T-cell (primary cell): ENCODE measurements at regions not wholly inside any gene's neighbourhood (a gene's known extent, or its start where the extent isn't known, plus 50 kb on each side); places are given as distances from the start of the nearest gene placed in this dataset.
A peak's percentile ranks its signal among the peaks of the same experiment; 100 is the strongest.

Source experiments
- ATAC-seq, 4 experiments: fragments of 200-7000 bp in 3 of 4; fragments of 150-1000 bp in 1 of 4; cut with Tn5 transposase; replicated peaks in 1 of 4; 1 replicate in 3 of 4; 2 replicates in 1 of 4; pipeline ENCODE4 v1.10.0; 2021; ENCODE audit warnings: moderate library complexity in 3 of 4, mild to moderate bottlenecking in 2 of 4, moderate number of reproducible peaks in 1 of 4
- CTCF ChIA-PET, 2 donors: fragments of 300-600 bp; sonication (Branson Sonifier 250); formaldehyde crosslinking; loops; one replicate each; lab custom pipeline; 2022; ENCODE audit warnings: antibody characterized with exemption in 2 of 2; lab: Charles Lee
- POLR2A ChIA-PET, 2 donors: fragments of 300-600 bp; sonication (Branson Sonifier 250); formaldehyde crosslinking; loops; one replicate each; lab custom pipeline; 2022; ENCODE audit warnings: antibody characterized with exemption in 2 of 2; lab: Charles Lee
- DNase-seq, 35 experiments: peaks; one replicate each; pipeline versions ENCODE4 v3.0.0 to v3.0.0-alpha.2; 2013 to 2023
- H3K27ac ChIP-seq: one replicate; pipeline ENCODE4 v1.5.1; 2013; ENCODE audit warnings: low read length
- H3K27me3 ChIP-seq, 2 experiments: replicated peaks in 1 of 2; 1 replicate in 1 of 2; 2 replicates in 1 of 2; pipeline versions ENCODE4 v1.6.1 to v1.7.0; 2013; ENCODE audit warnings: low read length in 1 of 2, mixed read lengths in 1 of 2; ENCODE audit not compliant: control insufficient read depth in 2 of 2, insufficient read depth in 2 of 2; ENCODE audit errors: extremely low read depth in 1 of 2
- H3K36me3 ChIP-seq, 2 donors: 1 replicate in 1 of 2; 2 replicates in 1 of 2; pipeline versions ENCODE4 v1.6.1 to v1.7.0; 2013; ENCODE audit warnings: low read length in 1 of 2; ENCODE audit not compliant: control insufficient read depth in 2 of 2, insufficient read depth in 1 of 2; ENCODE audit errors: extremely low read depth in 1 of 2
- H3K4me1 ChIP-seq, 2 experiments: 1 replicate in 1 of 2; 2 replicates in 1 of 2; pipeline versions ENCODE4 v1.6.1 to v1.7.0; 2013; ENCODE audit warnings: low read length in 2 of 2, mixed read lengths in 1 of 2; ENCODE audit not compliant: insufficient read depth in 2 of 2, control insufficient read depth in 1 of 2; ENCODE audit errors: extremely low read depth in 1 of 2
- H3K4me3 ChIP-seq, 2 donors: 1 replicate in 1 of 2; 2 replicates in 1 of 2; pipeline versions ENCODE4 v1.5.1 to v1.7.0; 2013; ENCODE audit warnings: mild to moderate bottlenecking in 2 of 2, low read length in 1 of 2, moderate library complexity in 1 of 2; ENCODE audit not compliant: control insufficient read depth in 1 of 2; ENCODE audit errors: extremely low read depth in 1 of 2
- H3K9me3 ChIP-seq: 2 replicates; pipeline ENCODE4 v1.7.0; 2013
- H3K27ac Mint-ChIP-seq, 2 donors: one replicate each; pipeline ENCODE4 v1.8.0; 2020 to 2021; ENCODE audit warnings: mild to moderate bottlenecking in 2 of 2, mixed read lengths in 2 of 2
- H3K27me3 Mint-ChIP-seq, 2 donors: one replicate each; pipeline ENCODE4 v1.8.0; 2021 to 2022; ENCODE audit warnings: mixed read lengths in 2 of 2
- H3K36me3 Mint-ChIP-seq: one replicate; pipeline ENCODE4 v1.8.0; 2021; ENCODE audit warnings: mixed read lengths
- H3K4me1 Mint-ChIP-seq, 3 donors: one replicate each; pipeline ENCODE4 v1.8.0; 2020 to 2022; ENCODE audit warnings: mixed read lengths in 3 of 3, mild to moderate bottlenecking in 1 of 3
- H3K4me3 Mint-ChIP-seq, 3 donors: one replicate each; pipeline ENCODE4 v1.8.0; 2020 to 2022; ENCODE audit warnings: mild to moderate bottlenecking in 3 of 3, mixed read lengths in 3 of 3, moderate library complexity in 3 of 3
- H3K9me3 Mint-ChIP-seq, 3 donors: one replicate each; pipeline ENCODE4 v1.8.0; 2020 to 2022; ENCODE audit warnings: mixed read lengths in 3 of 3
- whole genome bisulfite sequencing: methylation state at CpG from one replicate; pipeline ENCODE4 v1.1.5; 2013; ENCODE audit warnings: missing lambda C conversion rate; ENCODE audit not compliant: insufficient coverage; 5-methylcytosine and 5-hydroxymethylcytosine counted together

- ATAC-seq, result no peak
- peaks cover 4% of the 10 kb centered on the region in 2 donors for H3K27me3 Mint-ChIP-seq
- no peak overlapping the region for H3K4me3 Mint-ChIP-seq
- H3K9me3 Mint-ChIP-seq, result no peaks in the 10 kb centered on the region
- Histone ChIP-seq H3K27me3 (no peaks in the 10 kb centered on the region), H3K4me1 (no peaks in the 10 kb centered on the region), H3K36me3 (no peaks in the 10 kb centered on the region), H3K4me3 (no peak overlapping the region), H3K9me3 (no peaks in the 10 kb centered on the region), H3K27ac (no peak overlapping the region)
- no peaks in the 10 kb centered on the region for H3K36me3 Mint-ChIP-seq
- no peak for DNase-seq
- POLR2A ChIA-PET, result no interaction called here
- WGBS, result no CpG with 5 or more reads among the region's 1 CpG
- CTCF ChIA-PET, result interaction anchor here in 1 of 2 donors (0.9 kb wide), 1 partner anchor 10 kb away, joined by 3 read pairs; no protein-coding TSS in a partner anchor
- H3K4me1 Mint-ChIP-seq, result no peaks in the 10 kb centered on the region
- no peak overlapping the region for H3K27ac Mint-ChIP-seq
Measured at GRCh38 chr3:116767726-116768125, 58.1 kb downstream of the TUSC7 start.

GRCh38 chr3:116770815-116771450 is 61.4 kb downstream of the TUSC7 start:
- no peak overlapping the region for H3K4me3 Mint-ChIP-seq
- POLR2A ChIA-PET, result no interaction called here
- Histone ChIP-seq H3K4me3 (no peak overlapping the region), H3K9me3 (no peaks in the 10 kb centered on the region), H3K27me3 (no peaks in the 10 kb centered on the region), H3K36me3 (no peaks in the 10 kb centered on the region), H3K27ac (no peak overlapping the region), H3K4me1 (no peaks in the 10 kb centered on the region)
- WGBS, result 20% methylated on average over 1 of the region's 7 CpGs
- no peaks in the 10 kb centered on the region for H3K4me1 Mint-ChIP-seq
- CTCF ChIA-PET, result interaction anchor here (0.7 to 1.4 kb wide), 3 partner anchors 11 to 754 kb away, joined by 3 to 5 read pairs (median 3); no protein-coding TSS in a partner anchor
- H3K36me3 Mint-ChIP-seq, result no peaks in the 10 kb centered on the region
- DNase-seq, result peak in 5 of 35 experiments; percentile 0 to 21 (median 2)
- peaks cover 4% of the 10 kb centered on the region in 2 donors for H3K27me3 Mint-ChIP-seq
- no peak overlapping the region for H3K27ac Mint-ChIP-seq
- H3K9me3 Mint-ChIP-seq, result no peaks in the 10 kb centered on the region
- ATAC-seq, result no peak

- ATAC-seq (no peak), DNase-seq (no peak)
- no peaks in the 10 kb centered on the region for H3K9me3 Mint-ChIP-seq
- CTCF ChIA-PET, result no interaction called here
- no peak overlapping the region for H3K4me3 ChIP-seq
- no peaks in the 10 kb centered on the region for H3K36me3 ChIP-seq
- WGBS, result 74% methylated on average over 7 of the region's 10 CpGs
- no peak overlapping the region for H3K27ac Mint-ChIP-seq
- H3K4me1 ChIP-seq, result no peaks in the 10 kb centered on the region
- no peaks in the 10 kb centered on the region for H3K36me3 Mint-ChIP-seq
- no peaks in the 10 kb centered on the region for H3K9me3 ChIP-seq
- no peak overlapping the region for H3K4me3 Mint-ChIP-seq
- H3K27me3 ChIP-seq, result no peaks in the 10 kb centered on the region
- H3K27ac ChIP-seq, result no peak overlapping the region
- H3K4me1 Mint-ChIP-seq, result no peaks in the 10 kb centered on the region
- peaks cover 0 to 3% of the 10 kb centered on the region in 2 donors for H3K27me3 Mint-ChIP-seq
- POLR2A ChIA-PET, result no interaction called here
Measured at GRCh38 chr3:116776880-116777785, 67.6 kb downstream of the TUSC7 start.

- Mint-ChIP-seq H3K9me3 (peaks cover 0 to 7% (median 4%) of the 10 kb centered on the region in 3 donors), H3K36me3 (no peaks in the 10 kb centered on the region), H3K27ac (no peak overlapping the region), H3K4me1 (no peaks in the 10 kb centered on the region), H3K4me3 (no peak overlapping the region), H3K27me3 (no peaks in the 10 kb centered on the region)
- Histone ChIP-seq H3K9me3 (no peaks in the 10 kb centered on the region), H3K36me3 (no peaks in the 10 kb centered on the region), H3K4me1 (no peaks in the 10 kb centered on the region), H3K27ac (no peak overlapping the region), H3K27me3 (no peaks in the 10 kb centered on the region), H3K4me3 (no peak overlapping the region)
- ATAC-seq, result no peak
- no CpG with 5 or more reads among the region's 3 CpGs for WGBS
- POLR2A ChIA-PET, result no interaction called here
- CTCF ChIA-PET, result no interaction called here
- no peak for DNase-seq
Measured at GRCh38 chr3:116785226-116785625, 75.6 kb downstream of the TUSC7 start.

- Mint-ChIP-seq H3K36me3 (no peaks in the 10 kb centered on the region), H3K4me3 (no peak overlapping the region), H3K9me3 (peaks cover 0 to 21% (median 4%) of the 10 kb centered on the region in 3 donors), H3K27ac (no peak overlapping the region), H3K4me1 (no peaks in the 10 kb centered on the region), H3K27me3 (no peaks in the 10 kb centered on the region)
- no peaks in the 10 kb centered on the region for H3K9me3 ChIP-seq
- ChIA-PET POLR2A (no interaction called here), CTCF (no interaction called here)
- no peak for ATAC-seq
- H3K27ac ChIP-seq, result no peak overlapping the region
- no peaks in the 10 kb centered on the region for H3K36me3 ChIP-seq
- H3K27me3 ChIP-seq, result no peaks in the 10 kb centered on the region
- DNase-seq, result no peak
- no peaks in the 10 kb centered on the region for H3K4me1 ChIP-seq
- H3K4me3 ChIP-seq, result no peak overlapping the region
Measured at GRCh38 chr3:116802651-116803050, 93.1 kb downstream of the TUSC7 start.

GRCh38 chr3:116806351-116806750 is 96.8 kb downstream of the TUSC7 start:
- Histone ChIP-seq H3K27me3 (no peaks in the 10 kb centered on the region), H3K4me1 (no peaks in the 10 kb centered on the region), H3K9me3 (no peaks in the 10 kb centered on the region), H3K27ac (no peak overlapping the region), H3K36me3 (no peaks in the 10 kb centered on the region), H3K4me3 (no peak overlapping the region)
- POLR2A ChIA-PET, result no interaction called here
- H3K4me1 Mint-ChIP-seq, result no peaks in the 10 kb centered on the region
- no peak overlapping the region for H3K4me3 Mint-ChIP-seq
- ATAC-seq (no peak), DNase-seq (no peak)
- no peaks in the 10 kb centered on the region for H3K36me3 Mint-ChIP-seq
- WGBS, result no CpG with 5 or more reads among the region's 1 CpG
- peaks cover 6 to 30% (median 8%) of the 10 kb centered on the region in 3 donors for H3K9me3 Mint-ChIP-seq
- no peak overlapping the region for H3K27ac Mint-ChIP-seq
- CTCF ChIA-PET, result interaction anchor here in 1 of 2 donors (0.5 kb wide), 1 partner anchor 734 kb away, joined by 10 read pairs; no protein-coding TSS in a partner anchor
- H3K27me3 Mint-ChIP-seq, result no peaks in the 10 kb centered on the region
